ENCODE measurements at regions not wholly inside any gene's neighbourhood (a gene's known extent, or its start where the extent isn't known, plus 50 kb on each side); places are given as distances from the start of the nearest gene placed in this dataset.

DNA sequence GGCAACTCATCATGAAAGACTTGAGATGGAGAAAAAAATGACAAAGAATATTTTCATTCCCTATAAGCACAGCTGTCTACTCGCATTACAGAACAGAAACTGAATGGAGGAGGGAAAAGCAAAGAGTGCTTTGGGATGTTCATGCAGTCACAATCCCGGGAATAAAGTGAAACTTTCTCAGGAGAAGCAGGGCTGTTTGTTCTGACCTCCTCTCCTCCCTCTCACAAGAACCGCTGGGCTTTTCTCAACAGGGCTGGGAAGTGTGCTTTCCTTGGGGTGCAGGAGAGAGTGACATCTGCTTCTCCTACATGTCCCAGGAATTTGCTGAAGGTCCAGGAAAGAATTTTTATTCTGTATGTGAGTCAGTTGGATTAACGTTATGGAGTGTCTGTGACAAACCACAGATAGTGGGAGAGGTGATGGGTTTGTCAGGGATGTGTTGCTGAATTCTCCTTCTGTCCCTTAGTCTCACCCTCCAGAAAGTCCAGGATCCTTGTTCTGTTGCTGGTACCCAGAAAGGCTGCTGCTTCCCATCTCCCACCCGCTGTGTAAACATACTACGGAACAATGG lies 125.6 kb downstream of the HRH4 start:
- H3K4me3 ChIP-seq (ENCODE audit: low read depth, low read length) = no peak overlapping the region
- TF ChIP-seq, protein P1, sequence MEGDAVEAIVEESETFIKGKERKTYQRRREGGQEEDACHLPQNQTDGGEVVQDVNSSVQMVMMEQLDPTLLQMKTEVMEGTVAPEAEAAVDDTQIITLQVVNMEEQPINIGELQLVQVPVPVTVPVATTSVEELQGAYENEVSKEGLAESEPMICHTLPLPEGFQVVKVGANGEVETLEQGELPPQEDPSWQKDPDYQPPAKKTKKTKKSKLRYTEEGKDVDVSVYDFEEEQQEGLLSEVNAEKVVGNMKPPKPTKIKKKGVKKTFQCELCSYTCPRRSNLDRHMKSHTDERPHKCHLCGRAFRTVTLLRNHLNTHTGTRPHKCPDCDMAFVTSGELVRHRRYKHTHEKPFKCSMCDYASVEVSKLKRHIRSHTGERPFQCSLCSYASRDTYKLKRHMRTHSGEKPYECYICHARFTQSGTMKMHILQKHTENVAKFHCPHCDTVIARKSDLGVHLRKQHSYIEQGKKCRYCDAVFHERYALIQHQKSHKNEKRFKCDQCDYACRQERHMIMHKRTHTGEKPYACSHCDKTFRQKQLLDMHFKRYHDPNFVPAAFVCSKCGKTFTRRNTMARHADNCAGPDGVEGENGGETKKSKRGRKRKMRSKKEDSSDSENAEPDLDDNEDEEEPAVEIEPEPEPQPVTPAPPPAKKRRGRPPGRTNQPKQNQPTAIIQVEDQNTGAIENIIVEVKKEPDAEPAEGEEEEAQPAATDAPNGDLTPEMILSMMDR (IDR thresholded peaks at IDR 0.05; ENCODE audit: control insufficient read depth, extremely low read depth, insufficient read depth) = no peak
- no peak for DNase-seq (ENCODE audit: low read depth)

DNA sequence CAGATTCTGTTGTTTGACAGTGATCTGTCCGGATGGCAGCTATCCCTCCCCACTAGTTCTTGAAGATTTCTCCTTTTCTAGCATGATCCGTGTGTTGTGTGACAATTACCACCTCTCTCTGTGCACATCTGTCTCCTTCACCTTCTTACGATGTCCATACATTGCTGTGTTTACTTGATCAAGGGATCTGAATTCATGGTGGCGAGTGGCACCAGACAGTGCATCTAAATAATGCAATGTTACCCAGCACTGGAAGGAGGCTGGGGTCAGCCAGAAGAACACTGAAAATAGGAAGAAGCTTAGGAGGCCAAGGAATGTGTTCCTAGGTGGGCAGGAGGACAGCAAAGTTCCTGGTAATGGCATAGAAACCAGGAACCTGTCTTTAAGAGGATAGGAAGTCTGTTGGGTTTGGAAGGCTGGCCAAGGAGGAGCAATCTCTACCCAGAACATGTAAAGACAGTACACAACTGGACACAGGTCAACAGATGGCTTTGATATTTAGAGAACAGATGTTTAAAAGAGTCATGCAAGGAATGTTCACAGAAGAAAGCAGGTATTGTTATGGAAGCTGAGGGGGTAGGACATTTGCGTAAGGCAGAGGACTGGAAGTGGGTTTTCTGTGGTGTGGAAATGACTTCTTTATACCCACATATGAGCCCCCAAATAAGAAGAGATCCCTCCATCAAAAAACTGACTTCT lies 126.4 kb downstream of the HRH4 start:
- DNase-seq (ENCODE audit: low read depth) = no peak
- H3K4me3 ChIP-seq (ENCODE audit: low read depth, low read length) = no peak overlapping the region
- TF ChIP-seq, protein P1 (IDR thresholded peaks at IDR 0.05; ENCODE audit: control insufficient read depth, extremely low read depth, insufficient read depth) = no peak

DNA sequence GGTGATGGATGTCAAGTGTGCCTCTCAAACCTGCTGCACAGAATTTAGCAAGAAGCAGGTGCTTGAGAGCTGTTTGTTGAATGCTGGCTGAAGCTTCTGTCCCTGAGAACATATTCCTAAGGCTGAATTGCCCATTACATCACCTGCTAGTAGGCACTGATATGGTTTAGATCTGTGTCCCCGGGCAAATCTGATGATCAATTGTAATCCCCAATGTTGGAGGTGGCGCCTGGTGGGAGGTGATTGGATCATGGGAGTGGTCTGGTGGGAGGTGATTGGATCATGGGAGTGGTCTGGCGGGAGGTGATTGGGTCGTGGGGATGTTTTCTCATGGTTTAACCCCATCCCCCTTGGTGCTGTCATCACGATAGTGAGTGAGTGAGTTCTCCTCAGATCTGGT lies 128.0 kb downstream of the HRH4 start:
- H3K4me3 ChIP-seq (ENCODE audit: low read depth, low read length) = no peak overlapping the region
- DNase-seq (ENCODE audit: low read depth) = no peak
- TF ChIP-seq, protein P1 (IDR thresholded peaks at IDR 0.05; ENCODE audit: control insufficient read depth, extremely low read depth, insufficient read depth) = no peak

DNA sequence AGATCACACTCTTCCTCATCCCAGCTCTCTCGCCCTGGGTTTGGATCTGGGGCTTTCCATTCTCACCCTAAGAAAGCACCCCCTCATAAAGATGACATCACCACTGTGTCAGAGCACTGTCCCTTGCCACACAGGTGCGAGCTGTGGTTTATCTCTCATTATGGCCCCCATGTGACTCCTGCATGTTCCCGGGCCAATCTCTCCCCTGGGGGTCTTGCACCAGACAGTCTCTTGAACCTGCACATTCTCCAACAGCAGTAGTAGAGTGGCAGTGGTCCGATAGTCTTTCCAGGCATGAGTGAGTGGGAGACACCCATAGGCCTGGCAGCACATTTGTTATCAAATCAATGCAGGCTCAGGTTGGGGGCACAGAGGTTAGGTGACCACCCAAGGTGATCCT lies 130.5 kb downstream of the HRH4 start:
- H3K4me3 ChIP-seq (ENCODE audit: low read depth, low read length) = no peak overlapping the region
- no peak for DNase-seq (ENCODE audit: low read depth)
- TF ChIP-seq, protein P1 (IDR thresholded peaks at IDR 0.05; ENCODE audit: control insufficient read depth, extremely low read depth, insufficient read depth) = no peak

DNA sequence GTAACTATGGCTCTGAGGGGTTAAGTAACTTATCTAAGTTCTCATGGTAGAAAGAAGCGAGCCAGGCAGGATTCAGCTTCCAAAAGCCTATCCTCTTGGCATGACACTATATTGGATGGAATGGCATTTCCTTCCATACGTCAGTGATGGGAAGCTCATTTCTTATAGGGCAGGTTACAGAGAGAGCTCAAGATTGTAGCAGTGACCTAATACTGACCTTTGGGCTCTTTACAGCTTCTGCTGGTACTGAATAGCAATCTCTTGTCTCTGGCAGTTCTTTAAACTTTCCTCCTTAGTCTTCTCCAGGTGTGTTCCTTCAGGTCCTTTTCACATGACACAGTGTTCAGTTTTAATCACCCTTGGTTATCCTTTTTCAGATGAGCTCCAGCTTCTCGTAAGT lies 133.0 kb downstream of the HRH4 start:
- no peak overlapping the region for H3K4me3 ChIP-seq (ENCODE audit: low read depth, low read length)
- no peak for DNase-seq (ENCODE audit: low read depth)
- TF ChIP-seq, protein P1 (IDR thresholded peaks at IDR 0.05; ENCODE audit: control insufficient read depth, extremely low read depth, insufficient read depth) = no peak

DNA sequence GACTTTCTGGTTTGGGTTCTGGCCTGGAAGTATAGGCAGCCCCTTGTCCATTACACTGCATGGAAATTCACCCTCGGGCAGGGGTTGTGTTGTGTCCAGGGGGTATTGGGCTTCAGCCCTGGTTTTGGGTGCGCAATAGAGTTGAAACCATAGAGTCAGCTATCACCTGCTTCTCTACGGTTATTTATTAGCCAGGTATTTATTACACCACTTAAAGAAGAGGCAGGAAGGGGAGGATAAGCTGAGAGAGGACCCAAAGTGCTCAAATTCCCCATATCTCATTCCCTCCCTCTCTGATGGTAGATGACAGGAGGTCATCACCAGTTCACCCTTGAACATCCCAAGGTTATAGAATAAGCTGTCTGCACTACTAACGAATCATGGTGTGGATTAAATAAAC lies 133.4 kb downstream of the HRH4 start:
- DNase-seq (ENCODE audit: low read depth) = no peak
- H3K4me3 ChIP-seq (ENCODE audit: low read depth, low read length) = no peak overlapping the region
- TF ChIP-seq, protein P1 (IDR thresholded peaks at IDR 0.05; ENCODE audit: control insufficient read depth, extremely low read depth, insufficient read depth) = no peak

DNA sequence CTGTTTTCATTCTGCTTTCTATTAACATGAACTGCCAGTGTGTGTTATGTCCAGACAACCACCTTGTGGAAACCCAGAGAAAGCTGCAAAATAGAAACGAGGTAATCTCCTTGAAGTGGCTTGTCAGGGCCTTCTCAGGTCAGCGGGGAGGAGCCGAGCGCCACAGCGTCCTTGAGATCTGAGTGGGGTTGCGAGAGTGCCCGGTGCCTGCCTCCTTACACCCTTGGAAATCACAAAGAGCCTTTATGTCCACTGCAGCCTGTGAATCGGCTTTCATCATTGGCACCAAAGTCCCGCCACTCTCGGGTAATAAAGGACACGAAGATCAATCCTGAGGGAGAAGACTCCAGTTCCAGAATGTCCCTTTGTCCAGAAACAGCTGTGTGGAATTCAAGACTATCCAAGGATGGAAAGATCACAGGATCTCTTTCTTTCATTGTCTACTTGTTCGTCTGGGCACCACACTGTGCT lies 135.2 kb downstream of the HRH4 start:
- H3K4me3 ChIP-seq (ENCODE audit: low read depth, low read length) = no peak overlapping the region
- DNase-seq (ENCODE audit: low read depth) = no peak
- TF ChIP-seq, protein P1 (IDR thresholded peaks at IDR 0.05; ENCODE audit: control insufficient read depth, extremely low read depth, insufficient read depth) = no peak
